ENCODE measurements at regions not wholly inside any gene's neighbourhood (a gene's known extent, or its start where the extent isn't known, plus 50 kb on each side); places are given as distances from the start of the nearest gene placed in this dataset.

- peak; percentile 87 for DNase-seq
- H3K9me3 ChIP-seq, result no peaks in the 10 kb centered on the region
- H3K27me3 ChIP-seq (replicated peaks in 1 of 7), result peaks cover 0 to 9% (median 0%) of the 10 kb centered on the region in 7 donors
- no peaks in the 10 kb centered on the region for H3K36me3 ChIP-seq
- peaks cover 3 to 67% (median 38%) of the 10 kb centered on the region in 6 donors for H3K4me1 ChIP-seq
- TF ChIP-seq POLR2A (IDR thresholded peaks at IDR 0.05) (no peak), POLR2AphosphoS5 (IDR thresholded peaks at IDR 0.05) (peak; percentile 81 to 85 (median 84))
- intact Hi-C loops (cut with DNase I; ENCODE audit: low total_unique reads), result no loop called here
- H3K27ac ChIP-seq, result peak overlapping the region in 4 of 8 donors; percentile 62 to 71 (median 67)
- H3K4me3 ChIP-seq, result peak overlapping the region in 3 of 8 donors; percentile 23 to 42 (median 30)
- 66 to 96% (median 73%) methylated on average over 4 to 16 of the region's 16 CpGs for WGBS, 5 donors
These were observed 87.3 kb downstream of the SIK1 start for GRCh38 chr21:43339668-43340067.

- peak overlapping the region in 4 of 8 donors; percentile 46 to 67 (median 58) for H3K27ac ChIP-seq
- intact Hi-C loops (cut with DNase I; ENCODE audit: low total_unique reads), result no loop called here
- no peak overlapping the region for H3K4me3 ChIP-seq
- TF ChIP-seq POLR2AphosphoS5 (IDR thresholded peaks at IDR 0.05), result peak in 1 of 3 donors; percentile 34
- no peak for TF ChIP-seq CTCF (IDR thresholded peaks at IDR 0.05 in 8 of 11, conservative IDR thresholded peaks at IDR 0.05 in 3 of 11)
- no peaks in the 10 kb centered on the region for H3K9me3 ChIP-seq
- no peak for DNase-seq
- H3K4me1 ChIP-seq, result peaks cover 0 to 59% (median 31%) of the 10 kb centered on the region in 6 donors
- H3K36me3 ChIP-seq, result no peaks in the 10 kb centered on the region
- H3K27me3 ChIP-seq (replicated peaks in 1 of 7), result peaks cover 0 to 9% (median 0%) of the 10 kb centered on the region in 7 donors
- WGBS, 5 donors, result 13 to 23% (median 16%) methylated on average over 5 of the region's 5 CpGs
These were observed 88.0 kb downstream of the SIK1 start for GRCh38 chr21:43338951-43339350.

- no peak for TF ChIP-seq POLR2A (IDR thresholded peaks at IDR 0.05)
- peak in 2 of 3 donors; percentile 9 to 22 for TF ChIP-seq POLR2AphosphoS5 (IDR thresholded peaks at IDR 0.05)
- Histone ChIP-seq H3K4me3 (no peak overlapping the region), H3K4me1 (peaks cover 0 to 57% (median 29%) of the 10 kb centered on the region in 6 donors), H3K9me3 (no peaks in the 10 kb centered on the region), H3K27me3 (replicated peaks in 1 of 7) (peaks cover 0 to 16% (median 0%) of the 10 kb centered on the region in 7 donors), H3K36me3 (no peaks in the 10 kb centered on the region), H3K27ac (peak overlapping the region in 2 of 8 donors; percentile 46 to 67)
- WGBS, 5 donors, result 73 to 87% (median 83%) methylated on average over 15 to 18 of the region's 18 CpGs
- DNase-seq, result no peak
- intact Hi-C loops (cut with DNase I; ENCODE audit: low total_unique reads), result no loop called here
These were observed 88.9 kb downstream of the SIK1 start for GRCh38 chr21:43337901-43338655.

- Histone ChIP-seq H3K36me3 (no peaks in the 10 kb centered on the region), H3K27ac (peak overlapping the region in 2 of 8 donors; percentile 75 to 77), H3K4me3 (no peak overlapping the region), H3K9me3 (no peaks in the 10 kb centered on the region), H3K4me1 (peaks cover 0 to 33% (median 18%) of the 10 kb centered on the region in 6 donors), H3K27me3 (replicated peaks in 1 of 7) (peaks cover 0 to 22% (median 0%) of the 10 kb centered on the region in 7 donors)
- WGBS, 5 donors, result 77 to 86% (median 84%) methylated on average over 10 of the region's 10 CpGs
- TF ChIP-seq POLR2AphosphoS5 (IDR thresholded peaks at IDR 0.05) (no peak), CTCF (IDR thresholded peaks at IDR 0.05 in 8 of 11, conservative IDR thresholded peaks at IDR 0.05 in 3 of 11) (no peak), POLR2A (IDR thresholded peaks at IDR 0.05) (no peak)
- DNase-seq, result no peak
- intact Hi-C loops (cut with DNase I; ENCODE audit: low total_unique reads), result no loop called here
These were observed 91.8 kb downstream of the SIK1 start for GRCh38 chr21:43335119-43335518.
